ENCODE measurements at regions not wholly inside any gene's neighbourhood (a gene's known extent, or its start where the extent isn't known, plus 50 kb on each side); places are given as distances from the start of the nearest gene placed in this dataset.
"Not testable (repeated sequence)": the region's sequence is repeated elsewhere in the genome, so short reads cannot be mapped to it uniquely, and the experiment has no call there.

- DNase-seq = no peak
Measured at GRCh38 chr1:193448682-193449461, 262.5 kb upstream of the B3GALT2 start.

- no peak for DNase-seq
Measured at GRCh38 chr1:193443886-193444285, 257.5 kb upstream of the B3GALT2 start.

- no peak for DNase-seq
Measured at GRCh38 chr1:193438771-193439170, 252.4 kb upstream of the B3GALT2 start.

- no peak for DNase-seq
Measured at GRCh38 chr1:193438312-193438711, 251.9 kb upstream of the B3GALT2 start.

- no peak for DNase-seq
Measured at GRCh38 chr1:193437785-193438184, 251.4 kb upstream of the B3GALT2 start.

- DNase-seq = not testable (repeated sequence)
Measured at GRCh38 chr1:193437333-193437732, 250.9 kb upstream of the B3GALT2 start.

GRCh38 chr1:193435781-193436180 lies 249.4 kb upstream of the B3GALT2 start:
- DNase-seq = no peak

- peak; percentile 45 for DNase-seq
Measured at GRCh38 chr1:193434319-193434718, 247.9 kb upstream of the B3GALT2 start.

GRCh38 chr1:193433599-193433998 lies 247.2 kb upstream of the B3GALT2 start:
- no peak for DNase-seq

- no peak for DNase-seq
Measured at GRCh38 chr1:193432979-193433587, 246.7 kb upstream of the B3GALT2 start.

- no peak for DNase-seq
Measured at GRCh38 chr1:193431265-193431977, 245.0 kb upstream of the B3GALT2 start.

GRCh38 chr1:193427524-193427923 lies 241.1 kb upstream of the B3GALT2 start:
- DNase-seq = no peak

GRCh38 chr1:193426061-193426460 lies 239.6 kb upstream of the B3GALT2 start:
- DNase-seq = no peak

- no peak for DNase-seq
Measured at GRCh38 chr1:193421487-193421886, 235.1 kb upstream of the B3GALT2 start.

GRCh38 chr1:193419295-193419694 lies 232.9 kb upstream of the B3GALT2 start:
- DNase-seq = no peak

GRCh38 chr1:193418745-193419058 lies 232.3 kb upstream of the B3GALT2 start:
- DNase-seq = no peak

- DNase-seq = peak; percentile 45
Measured at GRCh38 chr1:193417945-193418744, 231.7 kb upstream of the B3GALT2 start.

GRCh38 chr1:193417403-193417802 lies 231.0 kb upstream of the B3GALT2 start:
- DNase-seq = peak; percentile 63

GRCh38 chr1:193416226-193417024 lies 230.0 kb upstream of the B3GALT2 start:
- no peak for DNase-seq

GRCh38 chr1:193415256-193415655 lies 228.8 kb upstream of the B3GALT2 start:
- no peak for DNase-seq

- no peak for DNase-seq
Measured at GRCh38 chr1:193413376-193413775, 227.0 kb upstream of the B3GALT2 start.

- DNase-seq = no peak
Measured at GRCh38 chr1:193412748-193413147, 226.3 kb upstream of the B3GALT2 start.

Data from EL (cell line).